SU-DHL-6 (cell line): ENCODE measurements at regions not wholly inside any gene's neighbourhood (a gene's known extent, or its start where the extent isn't known, plus 50 kb on each side); places are given as distances from the start of the nearest gene placed in this dataset.

Experiments
- H2AFZ ChIP-seq: fragments of 200-600 bp; sonication (generic); 2 replicates; pipeline ENCODE4 v1.6.1; 2014; ENCODE audit warnings: low read depth, mild to moderate bottlenecking, moderate library complexity, mixed read lengths, antibody characterized with exemption, low read length; ENCODE audit not compliant: severe bottlenecking
- H3F3A ChIP-seq: fragments of 200-600 bp; shearing (Covaris generic); 2 replicates; pipeline ENCODE4 v1.6.0; 2016; ENCODE audit warnings: antibody characterized with exemption, mild to moderate bottlenecking; ENCODE audit not compliant: insufficient read depth
- H3K27ac ChIP-seq: fragments of 200-600 bp; sonication (generic); 2 replicates; pipeline ENCODE4 v1.5.1; 2016; ENCODE audit warnings: low read depth, mild to moderate bottlenecking, low read length, moderate library complexity, mixed read lengths
- H3K27me3 ChIP-seq: fragments of 200-600 bp; sonication (generic), shearing (Covaris generic); 2 replicates; pipeline ENCODE4 v1.6.0; 2014; ENCODE audit warnings: mild to moderate bottlenecking, low read length
- H3K36me3 ChIP-seq: fragments of 200-600 bp; sonication (generic); 2 replicates; pipeline ENCODE4 v1.6.1; 2014; ENCODE audit warnings: mild to moderate bottlenecking, low read length, mixed read lengths
- H3K4me2 ChIP-seq: fragments of 300-600, 200-600 bp; shearing (Covaris generic), sonication (generic); 2 replicates; pipeline ENCODE4 v1.6.0; 2014; ENCODE audit warnings: low read length, low read depth, mild to moderate bottlenecking; ENCODE audit not compliant: poor library complexity, severe bottlenecking
- H3K4me3 ChIP-seq: fragments of 200-600 bp; sonication (generic); 2 replicates; pipeline ENCODE4 v1.5.1; 2014; ENCODE audit warnings: antibody characterized with exemption, low read length, mild to moderate bottlenecking, mixed read lengths; ENCODE audit not compliant: insufficient read depth, poor library complexity, severe bottlenecking
- H3K79me2 ChIP-seq: fragments of 200-600 bp; sonication (generic); 2 replicates; pipeline ENCODE4 v1.6.1; 2014; ENCODE audit warnings: mild to moderate bottlenecking, low read length, moderate library complexity; ENCODE audit not compliant: insufficient read depth
- H3K9ac ChIP-seq: fragments of 200-600 bp; sonication (generic); 2 replicates; pipeline ENCODE4 v1.7.0; 2014; ENCODE audit warnings: mild to moderate bottlenecking, low read length
- H3K9me2 ChIP-seq: fragments of 200-600 bp; sonication (generic); replicated peaks from 2 replicates; pipeline ENCODE4 v1.6.1; 2014; ENCODE audit warnings: low read length; ENCODE audit not compliant: insufficient read depth
- H3K9me3 ChIP-seq: fragments of 200-600 bp; sonication (generic); 2 replicates; pipeline ENCODE4 v1.6.1; 2014; ENCODE audit warnings: low read length, mixed read lengths; ENCODE audit not compliant: insufficient read depth
- H4K20me1 ChIP-seq: fragments of 200-600 bp; sonication (generic); 2 replicates; pipeline ENCODE4 v1.6.1; 2014; ENCODE audit warnings: low read depth, mild to moderate bottlenecking, antibody characterized with exemption, low read length, moderate library complexity, mixed read lengths
- CTCF ChIP-seq: fragments of 200-600 bp; sonication (generic); IDR thresholded peaks from one replicate; pipeline ENCODE4 v1.5.1; 2017; ENCODE audit warnings: antibody characterized with exemption, mild to moderate bottlenecking, low read length, moderate library complexity; ENCODE audit not compliant: insufficient read depth, poor library complexity, severe bottlenecking
- EZH2phosphoT487 ChIP-seq: fragments of 200-600 bp; sonication (generic), shearing (Covaris generic); conservative IDR thresholded peaks from 2 replicates; pipeline ENCODE4 v1.6.1; 2018; ENCODE audit warnings: mild to moderate bottlenecking, antibody characterized with exemption, low read length, moderate library complexity, mixed read lengths

GRCh38 chr4:60155088-60155487 is 1045.0 kb upstream of the ADGRL3 start:
- H3K4me3 ChIP-seq, result no peak overlapping the region
- H3K27me3 ChIP-seq, result no peaks in the 10 kb centered on the region
- H3F3A ChIP-seq, result no peaks in the 10 kb centered on the region
- no peak overlapping the region for H2AFZ ChIP-seq
- H3K9ac ChIP-seq, result no peak overlapping the region
- no peaks in the 10 kb centered on the region for H3K79me2 ChIP-seq
- no peak for TF ChIP-seq EZH2phosphoT487
- TF ChIP-seq CTCF, result no peak
- H3K36me3 ChIP-seq, result no peaks in the 10 kb centered on the region
- no peaks in the 10 kb centered on the region for H3K9me2 ChIP-seq
- no peaks in the 10 kb centered on the region for H3K9me3 ChIP-seq
- no peak overlapping the region for H3K4me2 ChIP-seq
- no peak overlapping the region for H3K27ac ChIP-seq
- no peaks in the 10 kb centered on the region for H4K20me1 ChIP-seq

GRCh38 chr4:60173103-60173502 is 1027.0 kb upstream of the ADGRL3 start:
- TF ChIP-seq CTCF, result no peak
- no peak for TF ChIP-seq EZH2phosphoT487
- H3K4me3 ChIP-seq, result no peak overlapping the region
- H3F3A ChIP-seq, result no peaks in the 10 kb centered on the region
- H3K36me3 ChIP-seq, result no peaks in the 10 kb centered on the region
- no peak overlapping the region for H2AFZ ChIP-seq
- no peak overlapping the region for H3K27ac ChIP-seq
- no peaks in the 10 kb centered on the region for H3K9me2 ChIP-seq
- no peak overlapping the region for H3K4me2 ChIP-seq
- H3K9me3 ChIP-seq, result no peaks in the 10 kb centered on the region
- no peaks in the 10 kb centered on the region for H3K27me3 ChIP-seq
- no peaks in the 10 kb centered on the region for H4K20me1 ChIP-seq
- no peak overlapping the region for H3K9ac ChIP-seq
- no peaks in the 10 kb centered on the region for H3K79me2 ChIP-seq

GRCh38 chr4:60173718-60174117 is 1026.4 kb upstream of the ADGRL3 start:
- no peaks in the 10 kb centered on the region for H3K79me2 ChIP-seq
- TF ChIP-seq EZH2phosphoT487 (no peak), CTCF (no peak)
- H4K20me1 ChIP-seq, result no peaks in the 10 kb centered on the region
- no peak overlapping the region for H3K9ac ChIP-seq
- no peaks in the 10 kb centered on the region for H3F3A ChIP-seq
- no peaks in the 10 kb centered on the region for H3K9me2 ChIP-seq
- no peaks in the 10 kb centered on the region for H3K9me3 ChIP-seq
- H2AFZ ChIP-seq, result no peak overlapping the region
- H3K27ac ChIP-seq, result no peak overlapping the region
- H3K4me2 ChIP-seq, result no peak overlapping the region
- no peak overlapping the region for H3K4me3 ChIP-seq
- no peaks in the 10 kb centered on the region for H3K27me3 ChIP-seq
- H3K36me3 ChIP-seq, result no peaks in the 10 kb centered on the region

- H3K4me2 ChIP-seq, result no peak overlapping the region
- no peaks in the 10 kb centered on the region for H3K79me2 ChIP-seq
These were observed 1024.9 kb upstream of the ADGRL3 start for GRCh38 chr4:60175241-60175640.

More at GRCh38 chr4:60175241-60175640, 1024.9 kb upstream of the ADGRL3 start:
- H3K9me2 ChIP-seq, result no peaks in the 10 kb centered on the region
- no peaks in the 10 kb centered on the region for H4K20me1 ChIP-seq
- H3K9ac ChIP-seq, result no peak overlapping the region
- H2AFZ ChIP-seq, result no peak overlapping the region
- no peaks in the 10 kb centered on the region for H3F3A ChIP-seq
- H3K27me3 ChIP-seq, result no peaks in the 10 kb centered on the region
- TF ChIP-seq CTCF, result no peak
- TF ChIP-seq EZH2phosphoT487, result no peak
- no peaks in the 10 kb centered on the region for H3K9me3 ChIP-seq
- H3K36me3 ChIP-seq, result no peaks in the 10 kb centered on the region
- no peak overlapping the region for H3K4me3 ChIP-seq
- no peak overlapping the region for H3K27ac ChIP-seq
